ENCODE measurements at regions not wholly inside any gene's neighbourhood (a gene's known extent, or its start where the extent isn't known, plus 50 kb on each side); places are given as distances from the start of the nearest gene placed in this dataset.

DNA sequence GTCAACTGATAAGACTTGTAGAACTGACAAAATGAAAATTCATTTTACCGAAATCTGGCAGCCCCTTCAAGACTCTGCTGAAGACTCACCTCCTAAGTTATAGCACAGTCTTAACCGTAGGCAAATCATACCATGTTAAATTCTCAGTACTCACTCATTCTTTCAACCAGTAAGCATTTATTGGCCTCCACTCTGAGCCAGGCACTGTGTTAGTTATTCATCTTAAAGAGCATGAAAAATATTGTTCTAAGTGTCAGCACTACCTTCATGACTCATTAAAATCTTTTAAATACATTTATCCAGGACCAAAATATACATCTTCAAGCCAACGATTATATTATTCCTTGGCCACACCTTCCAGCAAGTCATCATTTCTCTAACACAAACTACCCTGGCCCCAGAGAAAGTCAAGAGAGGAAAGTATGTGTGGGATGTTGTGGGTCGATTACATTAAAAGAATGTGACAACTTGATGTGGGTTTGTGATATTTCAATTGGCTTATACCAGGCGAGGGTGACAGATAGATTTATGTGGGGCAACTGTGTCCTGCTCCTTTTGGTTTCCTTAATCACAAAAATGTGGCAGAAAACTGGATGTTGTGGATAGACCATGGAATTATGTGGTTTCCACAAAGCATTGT lies 55.0 kb downstream of the TMEM30B start:
- TF ChIP-seq CTCF (IDR thresholded peaks at IDR 0.05), result no peak

DNA sequence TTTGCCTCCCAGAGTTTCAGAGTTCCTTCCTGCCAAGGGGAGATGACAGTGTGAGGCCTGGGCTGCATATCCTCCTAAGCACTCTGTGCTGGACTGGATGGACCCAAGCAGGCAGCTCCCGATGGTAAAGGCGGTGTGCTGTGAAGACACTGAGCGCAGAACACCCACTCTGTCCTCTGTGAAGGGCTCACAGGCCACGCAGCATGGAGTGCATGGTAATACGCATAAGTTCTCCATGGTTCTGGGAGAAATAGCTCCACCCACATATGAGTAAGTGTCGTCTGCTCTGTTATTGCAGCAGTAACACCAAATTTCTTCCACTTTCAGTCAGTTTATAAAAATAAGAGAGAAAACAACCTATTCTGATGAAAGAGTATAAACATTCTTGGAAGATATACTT lies 55.8 kb downstream of the TMEM30B start:
- no peak for TF ChIP-seq CTCF (IDR thresholded peaks at IDR 0.05)

- no peak for TF ChIP-seq CTCF (IDR thresholded peaks at IDR 0.05)
Observed at GRCh38 chr14:61223552-61223951, 57.6 kb downstream of the TMEM30B start.

- TF ChIP-seq CTCF (IDR thresholded peaks at IDR 0.05), result no peak
Observed at GRCh38 chr14:61222388-61222787, 58.8 kb downstream of the TMEM30B start.

GRCh38 chr14:61221906-61222305 lies 59.2 kb downstream of the TMEM30B start:
- TF ChIP-seq CTCF (IDR thresholded peaks at IDR 0.05), result no peak

DNA sequence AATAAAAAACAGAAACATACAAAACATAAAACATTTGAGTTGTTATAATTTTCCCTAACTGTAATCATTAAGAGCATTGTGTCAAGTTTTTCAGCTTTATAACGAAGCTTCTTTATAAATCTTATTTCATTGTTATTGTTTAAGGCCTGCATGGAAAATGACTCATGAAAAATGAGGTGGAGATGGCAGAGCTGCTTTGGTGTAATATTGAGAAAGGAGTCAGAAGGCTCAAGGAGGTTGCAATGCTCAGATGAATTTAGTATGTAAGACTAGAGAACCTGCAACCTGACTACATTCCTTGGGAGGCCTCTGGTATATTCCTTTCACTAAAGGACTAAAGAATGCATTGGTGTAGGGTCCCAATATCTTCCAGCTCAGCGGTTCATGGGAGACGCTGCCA lies 61.5 kb downstream of the TMEM30B start:
- no peak for TF ChIP-seq CTCF (IDR thresholded peaks at IDR 0.05)

- no peak for TF ChIP-seq CTCF (IDR thresholded peaks at IDR 0.05)
Observed at GRCh38 chr14:61219256-61219655, 61.9 kb downstream of the TMEM30B start.

DNA sequence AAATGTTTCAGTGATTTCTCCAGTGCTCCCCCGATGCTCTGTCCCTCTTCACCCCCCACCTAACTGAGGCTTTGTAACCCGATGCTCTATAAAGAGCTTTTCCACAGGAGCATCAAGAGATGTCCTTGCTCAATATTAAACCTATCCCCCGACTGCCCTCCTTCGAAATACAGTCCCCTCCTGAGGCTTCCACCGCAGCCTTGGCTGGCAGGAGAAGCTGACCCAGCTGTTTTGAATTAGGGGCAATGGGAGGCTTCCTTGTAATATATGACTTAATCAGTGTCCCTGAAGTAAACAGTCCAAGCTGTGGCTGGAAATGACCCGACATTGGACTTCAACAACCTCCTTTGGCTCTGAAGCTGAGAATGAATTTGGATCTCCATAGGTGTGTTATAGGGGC lies 62.4 kb downstream of the TMEM30B start:
- TF ChIP-seq CTCF (IDR thresholded peaks at IDR 0.05), result no peak

Data from LNCAP (cell line).